ENCODE measurements at regions not wholly inside any gene's neighbourhood (a gene's known extent, or its start where the extent isn't known, plus 50 kb on each side); places are given as distances from the start of the nearest gene placed in this dataset.

GRCh38 chr11:70734379-70734778 is 336.1 kb downstream of the CTTN start:
- H3T11ph ChIP-seq (ENCODE audit: low read length), result no peak overlapping the region
- no peak for DNase-seq
- no peaks in the 10 kb centered on the region for H3K9me3 Mint-ChIP-seq
- peaks cover 0 to under 1% (median 0%) of the 10 kb centered on the region in 3 experiments; a peak in 1 of 7 replicates for H3K36me3 Mint-ChIP-seq (ENCODE audit: insufficient read depth in 1 of 3, low read depth in 3 of 3)
- H2AK5ac ChIP-seq (ENCODE audit: insufficient read length, low read length), result no peak overlapping the region
- no peak overlapping the region for H4K5ac ChIP-seq (ENCODE audit: insufficient read length, low read depth, low read length)
- peaks cover 2% of the 10 kb centered on the region; the same call in 1 of the 2 replicates for H3K27me3 Mint-ChIP-seq (ENCODE audit: low read depth)
- no peaks in the 10 kb centered on the region for H3K79me2 ChIP-seq (ENCODE audit: insufficient read depth, low read length)
- H3K27ac Mint-ChIP-seq, result no peak overlapping the region
- H4K8ac ChIP-seq (replicated peaks; ENCODE audit: insufficient read length, low read depth, low read length), result no peak overlapping the region
- WGBS (ENCODE audit: extremely low coverage, insufficient read length, low lambda C conversion rate), result no CpG with 5 or more reads among the region's 8 CpGs
- no peak overlapping the region for H2BK20ac ChIP-seq (ENCODE audit: low read depth, low read length, poor library complexity, severe bottlenecking)
- no peak overlapping the region for H2BK5ac ChIP-seq (ENCODE audit: insufficient read length, low read length)
- H3K23me2 ChIP-seq (ENCODE audit: insufficient read length, low read depth, low read length, poor library complexity, severe bottlenecking), result no peaks in the 10 kb centered on the region
- no peak overlapping the region for H3K9ac ChIP-seq (ENCODE audit: extremely low read depth, insufficient read length, low read length)
- H3K4me2 ChIP-seq (ENCODE audit: insufficient read depth, insufficient read length, low read length), result no peak overlapping the region
- no peak overlapping the region for H2BK12ac ChIP-seq (ENCODE audit: insufficient read length, low read depth, low read length)
- H4K20me1 ChIP-seq (ENCODE audit: control insufficient read depth, insufficient read depth, insufficient read length), result no peaks in the 10 kb centered on the region
- no peak for TF ChIP-seq CTCF (conservative IDR thresholded peaks at IDR 0.05)
- H3K27me3 ChIP-seq (ENCODE audit: insufficient read depth, low read length), result no peaks in the 10 kb centered on the region
- H3K9me3 ChIP-seq (ENCODE audit: control insufficient read depth, low read depth, low read length), result no peaks in the 10 kb centered on the region
- H2BK120ac ChIP-seq (ENCODE audit: low read depth, low read length, poor library complexity, severe bottlenecking), result no peak overlapping the region
- H3K79me1 ChIP-seq (ENCODE audit: insufficient read depth, low read depth, low read length, poor library complexity, severe bottlenecking), result no peaks in the 10 kb centered on the region
- H3K4me1 ChIP-seq (ENCODE audit: insufficient read depth, low read length), result no peaks in the 10 kb centered on the region
- H4K91ac ChIP-seq (ENCODE audit: insufficient read length, low read depth, low read length), result no peak overlapping the region
- H3K14ac ChIP-seq (ENCODE audit: insufficient read depth, low read length), result no peak overlapping the region
- no peak overlapping the region for H3K4me3 Mint-ChIP-seq
- H3K23ac ChIP-seq (ENCODE audit: insufficient read length, low read depth, low read length), result no peak overlapping the region
- no peak overlapping the region for H3K27ac ChIP-seq (ENCODE audit: insufficient read length, low read depth, low read length)
- H2BK15ac ChIP-seq (ENCODE audit: low read depth, low read length), result no peak overlapping the region
- no peak overlapping the region for H3K18ac ChIP-seq (ENCODE audit: insufficient read length, low read depth, low read length)
- H3K4ac ChIP-seq (ENCODE audit: low read depth, low read length), result no peak overlapping the region
- H3K4me1 Mint-ChIP-seq, result peaks cover 0 to 9% of the 10 kb centered on the region in 2 experiments; a peak in 1 of 4 replicates
- no peak overlapping the region for H3K56ac ChIP-seq (ENCODE audit: insufficient read length, low read depth, low read length)
- H2AFZ ChIP-seq (ENCODE audit: low read length), result no peak overlapping the region
